Middle frontal gyrus (tissue), 1 donor: ENCODE measurements at regions not wholly inside any gene's neighbourhood (a gene's known extent, or its start where the extent isn't known, plus 50 kb on each side); places are given as distances from the start of the nearest gene placed in this dataset.

Source experiments
- DNase-seq: peaks from one replicate; pipeline ENCODE4 v3.0.0-alpha.2; 2015; ENCODE audit warnings: low spot score; ENCODE audit errors: extremely low spot score

GRCh38 chr6:112713402-112713801 is 366.3 kb downstream of the RFPL4B start:
- no peak for DNase-seq

DNA sequence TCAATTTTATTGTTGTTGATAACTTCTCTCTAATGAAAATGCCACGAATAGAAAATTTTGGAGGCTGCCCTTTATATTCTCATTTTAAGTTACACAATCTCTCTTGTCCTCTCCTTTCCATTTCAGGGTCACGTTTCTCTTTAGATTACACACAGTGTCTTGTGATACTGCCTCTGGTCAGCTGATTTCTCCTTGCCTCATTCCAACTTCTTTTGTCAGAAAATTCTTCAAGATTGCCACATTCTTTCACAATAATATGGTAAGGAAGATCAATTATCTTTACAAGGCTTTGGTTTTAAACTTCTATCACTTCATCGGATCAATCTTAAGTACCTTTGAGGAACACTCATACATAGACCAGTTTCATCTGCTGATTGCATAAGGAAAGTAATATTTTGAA is 370.3 kb downstream of the RFPL4B start:
- no peak for DNase-seq

DNA sequence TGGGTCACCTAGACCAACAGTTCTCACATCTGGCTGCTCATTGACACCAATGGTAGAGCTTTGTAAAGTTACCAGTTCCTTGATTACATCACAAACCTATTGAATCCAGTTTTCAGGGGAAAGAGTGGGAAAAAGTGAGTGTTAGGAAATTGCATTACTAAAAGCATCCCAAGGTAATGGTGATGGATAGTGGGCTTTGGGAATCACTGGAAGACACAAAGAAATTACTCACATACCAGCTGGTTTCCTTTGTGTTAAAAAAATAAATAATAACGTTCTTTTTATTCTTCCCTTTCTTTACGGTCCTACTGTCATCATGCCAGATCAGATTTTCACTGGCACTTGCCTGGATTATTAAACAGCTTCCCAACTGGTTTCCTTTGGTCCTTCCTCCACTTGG is 370.7 kb downstream of the RFPL4B start:
- no peak for DNase-seq

- DNase-seq = no peak
Observed at GRCh38 chr6:112725541-112726085, 378.5 kb downstream of the RFPL4B start.

DNA sequence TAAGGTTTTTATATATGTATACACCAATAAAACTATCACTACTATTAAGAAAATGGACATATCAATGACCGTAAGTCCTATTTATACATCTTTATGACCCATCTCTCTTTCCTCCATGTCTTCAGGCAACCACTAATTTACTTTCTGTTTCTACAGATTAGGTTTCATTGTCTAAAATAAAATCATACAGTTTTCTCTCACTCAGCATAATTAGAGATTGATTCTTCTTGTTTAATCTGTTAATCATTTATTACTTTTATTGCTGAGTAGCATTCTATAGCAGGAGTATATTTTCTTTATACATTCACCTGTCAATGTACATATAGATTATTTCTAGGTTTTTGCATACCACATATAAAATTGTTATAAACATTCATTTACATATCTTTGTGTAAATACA is 388.0 kb downstream of the RFPL4B start:
- no peak for DNase-seq

GRCh38 chr6:112739766-112740165 is 392.6 kb downstream of the RFPL4B start:
- DNase-seq = no peak

GRCh38 chr6:112743323-112743722 is 396.2 kb downstream of the RFPL4B start:
- no peak for DNase-seq

- no peak for DNase-seq
Observed at GRCh38 chr6:112744827-112745226, 397.7 kb downstream of the RFPL4B start.

GRCh38 chr6:112745765-112746164 is 398.6 kb downstream of the RFPL4B start:
- DNase-seq = no peak

GRCh38 chr6:112749673-112750072 is 402.5 kb downstream of the RFPL4B start:
- DNase-seq = no peak

- no peak for DNase-seq
Observed at GRCh38 chr6:112752305-112752704, 405.2 kb downstream of the RFPL4B start.

DNA sequence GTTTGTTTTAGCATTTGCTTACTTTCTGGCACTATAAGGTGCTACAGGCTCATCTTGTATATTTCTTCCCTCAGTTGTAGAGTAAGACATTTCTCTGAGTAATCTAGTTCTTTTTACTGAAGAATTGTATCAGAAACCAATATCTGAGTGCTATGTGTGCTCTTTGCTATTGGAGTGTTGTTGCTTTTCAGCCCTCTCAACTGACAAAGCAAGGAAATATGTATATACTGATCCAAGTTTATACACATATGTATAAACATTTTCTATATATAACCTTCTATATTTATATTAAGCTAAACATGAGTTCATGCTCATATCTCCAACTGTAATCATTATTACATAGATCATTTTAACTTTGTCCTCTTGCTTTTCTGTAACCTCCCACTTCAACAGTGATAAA is 405.7 kb downstream of the RFPL4B start:
- no peak for DNase-seq

DNA sequence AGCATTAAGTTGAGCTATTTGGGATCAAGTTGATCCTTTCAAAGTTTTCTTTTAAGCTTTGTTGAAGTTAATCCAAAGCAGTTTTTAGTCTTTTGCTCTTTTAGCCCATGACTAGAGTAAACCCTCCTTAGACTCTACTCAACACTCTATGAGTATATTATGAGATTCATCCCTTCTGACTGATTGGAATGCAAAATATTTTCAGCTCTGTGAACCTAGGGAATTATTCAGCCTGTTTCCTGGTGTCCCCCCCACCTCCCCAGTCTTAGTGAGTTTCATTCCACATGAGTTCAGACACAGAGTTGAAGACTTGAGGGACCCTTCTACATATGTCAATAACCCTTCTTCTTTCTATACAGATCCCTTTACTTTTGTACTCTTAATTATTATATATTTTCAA is 413.7 kb downstream of the RFPL4B start:
- no peak for DNase-seq

- no peak for DNase-seq
Observed at GRCh38 chr6:112761740-112762139, 414.6 kb downstream of the RFPL4B start.

- no peak for DNase-seq
Observed at GRCh38 chr6:112764377-112764776, 417.2 kb downstream of the RFPL4B start.

GRCh38 chr6:112770308-112770707 is 423.2 kb downstream of the RFPL4B start:
- DNase-seq = no peak

DNA sequence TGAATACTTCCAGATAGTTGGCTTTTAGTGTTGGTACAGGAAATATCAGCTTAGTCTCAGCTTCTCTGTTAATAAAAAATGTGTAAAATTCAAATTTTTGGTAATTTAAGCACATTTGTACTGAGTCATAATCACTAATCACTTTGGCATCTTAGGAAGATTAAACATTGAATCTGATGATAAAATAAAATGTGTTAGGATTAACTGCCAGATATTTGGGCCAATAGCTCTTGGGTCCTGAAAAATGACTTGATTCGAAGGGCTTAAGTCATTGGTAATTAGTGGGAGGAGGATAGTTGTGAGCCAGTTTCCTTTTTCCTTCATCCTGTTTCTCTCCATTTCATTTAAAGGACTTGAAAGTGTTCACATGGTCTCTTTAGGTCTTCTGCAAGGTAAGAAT is 426.1 kb downstream of the RFPL4B start:
- no peak for DNase-seq

DNA sequence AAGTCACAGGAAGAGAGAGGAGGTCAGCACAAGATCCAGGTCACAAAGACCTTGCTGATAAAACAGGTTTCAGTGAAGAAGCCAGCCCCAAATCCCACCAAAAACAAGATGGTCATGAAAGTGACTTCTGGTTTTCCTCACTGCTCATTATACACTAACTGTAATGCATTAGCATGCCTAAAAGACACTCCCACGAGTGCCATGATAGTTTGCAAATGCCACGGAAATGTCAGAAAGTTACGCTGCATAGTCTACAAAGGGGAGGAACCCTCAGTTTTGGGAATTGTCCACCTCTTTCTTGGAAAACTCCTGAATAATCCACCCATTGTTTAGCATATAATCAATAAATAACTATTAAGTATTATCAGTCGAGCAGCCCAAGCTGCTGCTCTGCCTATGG is 427.2 kb downstream of the RFPL4B start:
- no peak for DNase-seq

DNA sequence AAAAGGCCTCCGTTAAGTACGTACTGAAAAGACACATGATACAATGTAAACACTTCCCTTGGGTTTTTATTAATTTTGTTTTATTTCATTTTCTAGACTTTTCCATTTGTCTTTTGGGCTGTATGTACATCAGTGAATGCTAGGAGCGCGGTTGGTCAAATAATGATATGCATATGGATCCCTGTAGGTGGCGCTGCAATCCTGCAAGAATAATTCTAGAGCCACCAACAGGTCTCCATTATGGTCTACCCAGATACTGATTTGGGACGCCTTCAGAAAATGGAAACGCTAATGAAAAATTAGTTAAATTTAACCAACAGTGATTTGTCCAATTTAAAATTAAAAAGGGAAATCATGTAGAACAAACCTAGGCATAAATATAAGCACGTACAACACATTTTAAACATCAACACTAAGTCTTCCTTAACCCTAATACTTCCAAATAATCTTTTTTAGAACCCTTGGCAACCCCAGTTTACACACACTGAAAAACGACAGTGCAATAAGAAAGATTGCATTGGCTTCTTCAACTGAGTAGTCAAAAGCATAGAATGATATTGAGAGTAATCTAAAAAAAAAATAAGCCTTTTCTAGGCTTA is 433.5 kb downstream of the RFPL4B start:
- DNase-seq = peak; percentile 58

DNA sequence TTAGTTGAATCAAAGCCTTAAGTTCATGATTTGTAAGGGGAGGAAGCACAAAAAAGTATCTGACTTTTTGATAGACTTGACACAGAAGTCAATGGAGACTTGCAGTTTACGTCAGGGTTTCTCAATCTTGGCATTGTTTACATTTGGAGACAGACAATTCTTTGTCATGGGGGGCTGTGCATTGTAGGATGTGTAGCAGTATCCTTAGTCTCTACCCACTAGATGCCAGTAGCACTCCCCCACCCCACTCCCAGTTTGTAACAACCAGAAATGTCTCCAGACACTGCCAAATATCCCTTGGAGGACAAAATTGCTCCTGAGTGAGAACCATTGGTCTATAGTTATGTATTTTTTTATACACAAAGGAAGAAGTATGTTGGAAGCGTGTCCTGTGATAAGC is 434.1 kb downstream of the RFPL4B start:
- no peak for DNase-seq

GRCh38 chr6:112785408-112785807 is 438.3 kb downstream of the RFPL4B start:
- no peak for DNase-seq

GRCh38 chr6:112786801-112787200 is 439.7 kb downstream of the RFPL4B start:
- DNase-seq = no peak

- DNase-seq = no peak
Observed at GRCh38 chr6:112787371-112787770, 440.2 kb downstream of the RFPL4B start.

- no peak for DNase-seq
Observed at GRCh38 chr6:112795316-112795715, 448.2 kb downstream of the RFPL4B start.
